Transverse colon (tissue), 4 donors: ENCODE measurements at regions not wholly inside any gene's neighbourhood (a gene's known extent, or its start where the extent isn't known, plus 50 kb on each side); places are given as distances from the start of the nearest gene placed in this dataset.

Experiments used
- DNase-seq: peaks from one replicate; pipeline ENCODE4 v3.0.0-alpha.2; 2019
- H3K27ac ChIP-seq, 4 donors: fragments of 200-600 bp; sonication (generic); 2 replicates each; pipeline ENCODE4 v1.5.1; 2016 to 2018; ENCODE audit warnings: inconsistent platforms in 4 of 4
- H3K27me3 ChIP-seq: fragments of 200-600 bp; sonication (generic); 2 replicates; pipeline ENCODE4 v1.5.1; 2017; ENCODE audit warnings: inconsistent platforms
- H3K36me3 ChIP-seq, 4 donors: fragments of 200-600 bp; sonication (generic); 2 replicates each; pipeline ENCODE4 v1.5.1; 2017 to 2019; ENCODE audit warnings: inconsistent platforms in 4 of 4
- H3K4me1 ChIP-seq, 4 donors: fragments of 200-600 bp; sonication (generic); 2 replicates each; pipeline ENCODE4 v1.5.1; 2017 to 2020; ENCODE audit warnings: inconsistent platforms in 4 of 4
- H3K4me3 ChIP-seq, 4 donors: fragments of 200-600 bp; sonication (generic); 1 replicate in 1 of 4; 2 replicates in 3 of 4; pipeline versions ENCODE4 v1.5.1 to v1.6.1; 2017 to 2019; ENCODE audit warnings: inconsistent platforms in 4 of 4
- H3K9me3 ChIP-seq, 2 donors: fragments of 200-600 bp; sonication (generic); 2 replicates each; pipeline ENCODE4 v1.5.1; 2017 to 2019; ENCODE audit warnings: inconsistent platforms in 2 of 2
- CTCF ChIP-seq, 5 experiments: fragments of 200-600 bp in 3 of 5; fragments of 450-650 bp in 2 of 5; sonication (generic) in 3 of 5; IDR thresholded peaks; 1 replicate in 2 of 5; 2 replicates in 3 of 5; pipeline ENCODE4 v1.5.1; 2016 to 2017; ENCODE audit warnings: antibody characterized with exemption in 5 of 5, inconsistent platforms in 3 of 5, mild to moderate bottlenecking in 2 of 5, moderate library complexity in 1 of 5
- EP300 ChIP-seq: sonication (generic); formaldehyde crosslinking; IDR thresholded peaks from one replicate; pipeline ENCODE4 v1.6.1; 2017; ENCODE audit warnings: antibody characterized with exemption, low read depth
- POLR2A ChIP-seq: fragments of 450-650 bp; IDR thresholded peaks from one replicate; pipeline ENCODE4 v1.6.1; 2016; ENCODE audit warnings: antibody characterized with exemption, mild to moderate bottlenecking, moderate library complexity
- POLR2AphosphoS5 ChIP-seq, 3 donors: sonication (generic); formaldehyde crosslinking; IDR thresholded peaks; one replicate each; pipeline ENCODE4 v1.6.1; 2016; ENCODE audit warnings: antibody characterized with exemption in 3 of 3
- WGBS, 2 donors: methylation state at CpG; one replicate each; pipeline ENCODE4 v1.1.5; 2018; ENCODE audit warnings: low coverage in 1 of 2; 5-methylcytosine and 5-hydroxymethylcytosine counted together
- in situ Hi-C, 4 donors: fragments of 200-750 bp; cut with MboI; loops; one replicate each; pipeline versions ENCODE4 v1.15.0 to v1.15.1; 2017; ENCODE audit warnings: low sequenced_read_pairs in 3 of 4, low pct_ligation_motif_present in 1 of 4, low pct_unique_long_range_greater_than_20kb in 1 of 4
- intact Hi-C: fragments of 100-400 bp; cut with DNase I; formaldehyde crosslinking; loops from one replicate; pipeline ENCODE4 v1.15.1; 2023; ENCODE audit warnings: low total_unique reads

- no peaks in the 10 kb centered on the region for H3K27me3 ChIP-seq
- TF ChIP-seq CTCF (IDR thresholded peaks at IDR 0.05) = no peak
- no peak for TF ChIP-seq POLR2AphosphoS5 (IDR thresholded peaks at IDR 0.05)
- no peak for TF ChIP-seq POLR2A
- no peak for TF ChIP-seq EP300
- H3K4me3 ChIP-seq = no peak overlapping the region
- no peaks in the 10 kb centered on the region for H3K36me3 ChIP-seq
- H3K27ac ChIP-seq = no peak overlapping the region
- in situ Hi-C loops = loop anchor here in 1 of 4 donors (25.0 kb wide), 1 partner anchor 98 kb away; no protein-coding TSS in a partner anchor
- intact Hi-C loops = no loop called here
- 37 to 40% methylated on average over 3 to 4 of the region's 4 CpGs for WGBS, 2 donors
- no peak for DNase-seq
- H3K9me3 ChIP-seq = peaks cover 0 to 3% of the 10 kb centered on the region in 2 donors
- H3K4me1 ChIP-seq = no peaks in the 10 kb centered on the region
These were observed 767.7 kb downstream of the TYW1 start for GRCh38 chr7:67764289-67764688.

GRCh38 chr7:67765481-67766175 lies 769.0 kb downstream of the TYW1 start:
- in situ Hi-C loops (loop anchor here in 1 of 4 donors (25.0 kb wide), 1 partner anchor 97 kb away; no protein-coding TSS in a partner anchor), intact Hi-C loops (no loop called here)
- Histone ChIP-seq H3K4me3 (no peak overlapping the region), H3K36me3 (no peaks in the 10 kb centered on the region), H3K9me3 (peaks cover 0 to 3% of the 10 kb centered on the region in 2 donors), H3K4me1 (no peaks in the 10 kb centered on the region), H3K27ac (no peak overlapping the region), H3K27me3 (no peaks in the 10 kb centered on the region)
- TF ChIP-seq POLR2A = no peak
- TF ChIP-seq EP300 = no peak
- TF ChIP-seq POLR2AphosphoS5 (IDR thresholded peaks at IDR 0.05) = no peak
- no peak for TF ChIP-seq CTCF (IDR thresholded peaks at IDR 0.05)
- 65 to 77% methylated on average over 4 to 6 of the region's 6 CpGs for WGBS, 2 donors
- DNase-seq = no peak

- TF ChIP-seq POLR2AphosphoS5 (IDR thresholded peaks at IDR 0.05) = no peak
- no peak for TF ChIP-seq POLR2A
- TF ChIP-seq EP300 = no peak
- no peak for TF ChIP-seq CTCF (IDR thresholded peaks at IDR 0.05)
- WGBS, 2 donors = 85 to 100% methylated on average over 1 to 4 of the region's 4 CpGs
- no peaks in the 10 kb centered on the region for H3K36me3 ChIP-seq
- H3K27ac ChIP-seq = no peak overlapping the region
- DNase-seq = no peak
- no peaks in the 10 kb centered on the region for H3K27me3 ChIP-seq
- in situ Hi-C loops (loop anchor here in 1 of 4 donors (25.0 kb wide), 1 partner anchor 95 kb away; no protein-coding TSS in a partner anchor), intact Hi-C loops (no loop called here)
- H3K4me1 ChIP-seq = no peaks in the 10 kb centered on the region
- H3K9me3 ChIP-seq = peaks cover 0 to 3% of the 10 kb centered on the region in 2 donors
- H3K4me3 ChIP-seq = no peak overlapping the region
These were observed 770.3 kb downstream of the TYW1 start for GRCh38 chr7:67766906-67767410.

- no peaks in the 10 kb centered on the region for H3K4me1 ChIP-seq
- in situ Hi-C loops = loop anchor here in 1 of 4 donors (25.0 kb wide), 1 partner anchor 90 kb away; no protein-coding TSS in a partner anchor
These were observed 775.4 kb downstream of the TYW1 start for GRCh38 chr7:67771846-67772605.

More at GRCh38 chr7:67771846-67772605, 775.4 kb downstream of the TYW1 start:
- Histone ChIP-seq H3K36me3 (no peaks in the 10 kb centered on the region), H3K27ac (no peak overlapping the region), H3K9me3 (peaks cover 0 to 3% of the 10 kb centered on the region in 2 donors), H3K4me3 (no peak overlapping the region), H3K27me3 (no peaks in the 10 kb centered on the region)
- no peak for TF ChIP-seq CTCF (IDR thresholded peaks at IDR 0.05)
- no peak for TF ChIP-seq POLR2A
- no peak for TF ChIP-seq POLR2AphosphoS5 (IDR thresholded peaks at IDR 0.05)
- TF ChIP-seq EP300 = no peak
- 71 to 77% methylated on average over 9 to 15 of the region's 15 CpGs for WGBS, 2 donors
- intact Hi-C loops = no loop called here
- no peak for DNase-seq
